ENCODE measurements at regions not wholly inside any gene's neighbourhood (a gene's known extent, or its start where the extent isn't known, plus 50 kb on each side); places are given as distances from the start of the nearest gene placed in this dataset.

DNA sequence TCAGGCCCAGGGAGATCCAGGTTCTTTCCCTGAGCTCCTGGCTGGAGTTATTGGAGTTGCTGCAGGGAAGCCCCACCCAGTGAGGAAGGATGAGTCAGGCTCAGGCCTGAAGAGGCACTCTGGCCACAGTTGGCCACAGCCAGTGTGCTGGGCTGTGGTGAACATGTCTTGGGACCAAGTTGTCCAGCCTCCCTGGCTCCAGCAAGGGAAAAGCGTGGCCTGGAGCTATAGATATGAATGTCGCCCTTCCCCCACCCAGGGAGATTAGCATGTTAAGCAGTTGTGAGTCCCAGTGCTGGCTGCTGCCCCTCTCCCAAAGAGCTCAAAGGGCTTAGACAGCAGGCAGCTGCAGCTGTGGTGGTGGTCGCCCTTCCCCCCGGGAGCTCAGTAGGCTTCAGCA lies 963.2 kb downstream of the ROBO2 start:
- DNase-seq: no peak

DNA sequence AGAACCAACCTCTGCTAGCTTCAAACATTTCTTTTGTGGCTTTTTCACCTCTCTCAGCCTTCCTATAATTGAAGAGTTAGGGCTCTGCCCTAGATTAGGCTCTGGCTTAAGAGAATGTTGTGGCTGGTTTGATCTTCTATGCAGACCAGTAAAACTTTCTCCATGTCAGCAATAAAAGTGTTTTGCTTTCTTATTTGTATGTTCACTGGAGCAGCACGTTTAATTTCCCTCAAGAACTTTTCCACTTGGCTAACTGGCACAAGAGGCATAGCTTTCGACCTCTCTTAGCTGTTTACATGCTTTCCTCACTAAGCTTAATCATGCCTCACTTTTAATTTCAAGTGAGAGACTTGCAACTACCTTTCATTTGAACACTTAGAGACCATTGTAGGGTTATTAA lies 964.7 kb downstream of the ROBO2 start:
- no peak for DNase-seq

DNA sequence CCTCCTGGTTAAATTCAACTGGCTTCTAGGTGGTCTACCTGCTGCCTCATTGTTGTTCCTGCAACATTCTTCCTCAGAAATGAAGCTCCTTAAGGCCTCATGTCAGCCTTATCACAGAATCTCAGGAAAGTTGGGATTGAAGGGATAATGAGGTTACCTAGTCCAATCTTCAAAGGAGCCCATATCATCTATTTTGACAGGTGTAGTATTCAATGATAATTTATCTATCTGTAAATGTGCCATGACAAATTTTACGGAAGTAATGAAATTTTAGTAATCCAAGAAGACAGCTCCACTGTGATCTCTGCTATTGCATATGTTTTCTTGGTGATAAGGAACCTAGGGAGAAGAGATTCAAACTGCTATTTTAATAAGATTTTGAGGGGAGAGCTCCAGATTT lies 973.8 kb downstream of the ROBO2 start:
- no peak for DNase-seq

DNA sequence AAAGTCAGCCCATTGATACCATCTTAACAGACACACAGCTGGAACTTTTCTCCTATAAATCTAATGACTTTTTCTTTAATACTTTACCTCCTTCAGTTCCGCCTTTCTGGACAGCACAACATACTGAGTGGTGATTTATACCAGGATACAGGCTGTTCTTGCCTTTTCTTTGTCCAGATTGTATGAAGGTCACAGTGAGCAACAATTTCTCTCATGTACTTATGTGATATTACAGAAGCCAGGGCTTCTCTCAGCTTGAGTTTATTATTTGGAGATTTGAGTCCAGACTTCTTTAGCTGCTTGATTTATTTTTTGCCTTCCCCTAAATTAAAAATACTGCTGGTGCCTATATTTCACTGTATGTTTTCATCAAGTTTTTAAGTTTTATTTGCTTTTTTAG lies 976.0 kb downstream of the ROBO2 start:
- DNase-seq: no peak

DNA sequence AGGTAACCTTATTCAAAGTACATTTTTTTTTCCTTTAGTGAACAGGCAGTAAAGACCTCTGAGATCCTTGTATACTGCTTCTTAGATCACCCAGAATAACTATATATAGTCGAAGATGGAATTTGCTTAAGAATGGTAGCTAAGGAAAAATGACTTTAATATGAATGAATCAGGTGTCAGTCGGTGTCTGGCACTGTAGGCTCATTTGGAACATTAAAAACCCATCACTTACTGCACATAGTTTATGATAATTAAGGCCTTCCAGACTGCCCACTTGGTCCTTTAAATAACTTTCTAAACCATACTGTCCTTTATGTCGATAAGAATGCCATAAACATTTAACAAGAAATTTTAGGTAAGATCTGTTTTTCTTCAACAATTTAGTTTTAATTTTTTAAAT lies 981.8 kb downstream of the ROBO2 start:
- no peak for DNase-seq

DNA sequence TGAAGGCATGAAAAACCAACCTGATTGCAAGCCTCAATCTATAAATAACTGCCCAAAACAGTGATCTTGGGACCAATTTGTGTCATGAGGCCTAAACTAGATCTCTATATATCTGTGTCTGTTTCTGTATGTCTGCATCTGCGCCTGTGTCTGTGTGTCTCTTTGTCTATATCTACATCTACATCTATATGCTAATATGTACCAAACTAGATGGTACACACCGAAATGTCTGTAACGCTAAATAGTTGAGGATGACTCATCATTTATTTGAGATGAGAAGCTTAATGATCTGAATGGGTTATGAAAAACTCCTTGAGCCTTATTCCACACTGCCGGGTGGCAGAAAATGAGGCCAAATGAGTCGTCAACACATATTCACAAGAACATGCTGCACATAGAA lies 982.3 kb downstream of the ROBO2 start:
- no peak for DNase-seq

DNA sequence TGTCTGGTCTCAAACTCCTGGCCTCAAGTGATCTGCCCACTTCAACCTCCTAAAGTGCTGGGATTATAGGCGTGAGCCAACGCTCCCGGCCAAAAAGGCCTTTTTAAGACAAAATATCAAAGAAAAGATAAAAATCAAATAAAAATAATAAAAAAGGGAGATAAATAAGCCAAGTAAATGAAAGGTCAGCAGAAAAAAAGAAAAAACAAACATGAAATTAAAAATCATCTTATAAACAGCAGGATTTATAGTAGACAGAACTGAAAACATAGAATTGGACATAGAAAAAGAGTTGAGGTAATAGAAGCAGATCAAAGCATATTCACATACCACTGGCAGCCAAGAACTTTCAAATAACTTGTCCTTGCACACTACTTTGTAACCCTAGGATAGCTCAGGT lies 983.4 kb downstream of the ROBO2 start:
- DNase-seq: no peak

DNA sequence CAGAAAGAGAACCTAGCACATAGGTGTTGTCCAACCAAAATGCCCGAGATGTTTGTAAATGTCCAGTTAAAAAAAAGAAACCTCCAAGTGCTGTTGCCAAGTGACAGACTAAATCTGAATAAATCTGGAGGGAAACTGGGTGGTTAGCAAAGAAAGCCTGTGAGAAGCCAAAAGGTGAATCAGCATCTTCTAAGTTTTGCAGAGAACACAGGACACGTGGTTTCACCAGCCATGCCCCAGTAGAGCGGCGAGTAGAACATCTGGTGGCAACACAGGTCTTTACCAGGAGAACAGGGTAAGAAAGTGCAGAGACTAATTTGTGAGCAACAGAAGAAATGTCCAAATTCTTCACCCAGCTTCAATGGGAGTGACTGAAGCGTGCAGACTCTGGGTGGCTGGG lies 986.0 kb downstream of the ROBO2 start:
- no peak for DNase-seq

DNA sequence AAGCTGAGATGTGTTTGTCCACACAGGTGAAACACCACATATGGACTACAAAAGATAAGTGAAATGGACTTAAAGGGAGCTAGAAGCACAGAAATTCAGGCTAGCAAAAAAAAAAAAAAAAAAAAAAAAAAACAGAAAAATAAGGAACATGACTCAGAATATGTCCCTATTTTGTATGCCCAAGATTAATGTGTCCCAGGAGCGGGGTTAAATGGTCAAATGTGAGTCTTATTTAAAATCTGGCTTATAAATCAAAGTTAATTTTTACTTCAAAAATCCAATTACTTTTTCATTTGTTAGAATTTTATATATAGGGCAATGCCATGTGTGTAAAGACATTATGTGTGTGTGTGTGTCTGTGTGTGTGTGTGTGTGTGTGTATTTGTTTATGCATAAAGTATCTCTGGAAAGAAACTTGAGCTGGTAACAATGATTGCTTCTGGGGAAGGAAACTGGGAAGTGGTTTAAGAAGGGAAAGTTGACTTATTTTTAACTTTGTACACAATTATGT lies 986.5 kb downstream of the ROBO2 start:
- DNase-seq: no peak

DNA sequence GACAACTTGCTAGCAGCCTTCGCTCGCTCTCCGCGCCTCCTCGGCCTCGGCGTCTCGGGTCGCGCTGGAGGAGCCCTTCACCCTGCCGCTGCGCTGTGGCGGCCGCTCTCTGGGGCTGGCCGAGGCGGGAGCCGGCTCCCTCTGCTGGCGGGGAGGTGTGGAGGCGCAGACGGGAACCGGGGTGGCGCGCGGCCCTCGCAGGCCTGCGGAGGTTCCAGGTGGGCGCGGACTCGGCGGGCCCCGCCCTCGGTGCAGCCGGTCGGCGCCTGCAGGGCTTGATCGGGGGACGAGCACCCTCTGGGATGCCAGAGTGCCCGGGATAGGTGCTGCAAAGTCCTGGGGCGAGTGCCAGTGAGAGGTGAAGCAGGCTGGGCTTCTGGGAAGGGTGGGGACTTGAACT lies 989.9 kb downstream of the ROBO2 start:
- no peak for DNase-seq

DNA sequence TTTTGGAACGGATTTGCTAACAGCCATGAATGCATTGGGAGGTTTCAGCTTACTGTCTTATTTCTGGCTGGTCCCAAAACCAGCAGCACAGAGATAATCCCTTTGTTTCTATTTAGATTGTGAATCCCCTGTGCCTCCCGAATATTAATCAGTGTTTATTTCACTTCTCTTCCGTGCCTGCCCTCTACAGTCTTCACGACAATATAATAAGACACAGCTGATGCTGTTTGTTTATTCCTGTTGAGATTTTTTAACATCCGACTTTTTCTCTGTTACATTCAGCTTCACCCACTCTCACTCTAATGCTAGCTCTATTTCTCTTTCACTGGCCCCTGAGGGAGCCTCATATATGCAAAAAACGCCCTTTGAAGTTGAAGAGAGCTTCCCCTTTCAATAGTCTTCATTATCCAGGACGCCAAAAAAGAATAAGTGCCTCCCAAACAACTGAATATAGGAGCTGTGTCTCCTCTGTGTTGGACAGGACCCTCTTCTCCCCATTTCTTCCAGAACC lies 995.3 kb downstream of the ROBO2 start:
- DNase-seq: no peak

DNA sequence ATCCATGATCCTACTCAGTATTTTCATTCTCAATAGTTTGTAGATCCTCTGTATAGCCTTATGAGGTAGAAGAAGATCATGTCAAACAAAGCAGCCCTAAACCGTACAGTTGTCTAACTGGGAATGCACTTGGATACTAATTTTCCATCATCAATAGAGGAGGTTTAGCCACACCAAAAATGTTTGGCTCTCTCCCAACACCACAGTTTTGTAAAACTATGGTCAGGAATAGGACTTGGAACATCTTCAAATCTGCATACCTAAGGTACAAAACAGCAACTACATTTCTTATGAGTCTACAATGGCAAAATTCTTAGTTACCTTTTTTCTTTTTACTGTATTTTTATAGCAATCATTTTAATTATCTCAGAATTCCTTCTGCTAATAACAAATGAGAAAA lies 1001.6 kb downstream of the ROBO2 start:
- DNase-seq: no peak

DNA sequence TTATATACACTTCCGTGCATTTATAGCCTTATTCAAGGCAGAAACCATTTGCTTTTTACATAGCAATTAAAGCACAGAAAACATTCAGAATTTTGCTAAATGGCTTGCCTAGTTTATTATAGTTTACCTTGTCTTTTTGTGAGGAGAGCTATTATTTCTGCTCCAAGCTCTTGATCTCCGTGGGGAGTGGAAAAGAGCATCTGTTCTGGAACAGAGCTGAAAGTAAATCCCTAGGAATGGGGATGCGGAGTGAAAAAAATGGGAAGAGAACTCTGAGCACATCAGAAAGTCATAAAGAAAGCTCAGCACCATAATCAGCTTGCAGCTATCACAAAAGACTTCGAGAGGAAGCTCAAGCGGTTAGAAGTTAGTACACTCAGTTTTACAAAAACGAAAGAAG lies 1006.7 kb downstream of the ROBO2 start:
- DNase-seq: no peak

DNA sequence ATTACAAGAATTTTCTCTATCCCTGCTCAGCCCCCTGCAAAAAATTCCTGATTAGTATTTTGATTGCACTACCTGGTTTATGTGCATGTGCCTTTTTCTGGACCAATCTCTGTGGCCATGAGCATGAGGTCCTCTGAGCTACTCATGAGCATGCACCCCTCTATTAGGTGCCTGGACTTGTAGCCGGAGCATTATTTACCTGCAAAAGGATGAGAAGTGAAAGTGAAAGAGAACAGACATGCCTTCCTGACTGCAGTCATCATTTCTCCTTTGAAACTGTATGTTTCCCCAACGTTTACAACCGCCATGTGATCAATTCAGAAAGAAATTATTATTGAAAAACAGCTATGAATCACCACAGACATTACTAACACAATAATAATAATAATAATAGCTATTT lies 1008.8 kb downstream of the ROBO2 start:
- DNase-seq: no peak

DNA sequence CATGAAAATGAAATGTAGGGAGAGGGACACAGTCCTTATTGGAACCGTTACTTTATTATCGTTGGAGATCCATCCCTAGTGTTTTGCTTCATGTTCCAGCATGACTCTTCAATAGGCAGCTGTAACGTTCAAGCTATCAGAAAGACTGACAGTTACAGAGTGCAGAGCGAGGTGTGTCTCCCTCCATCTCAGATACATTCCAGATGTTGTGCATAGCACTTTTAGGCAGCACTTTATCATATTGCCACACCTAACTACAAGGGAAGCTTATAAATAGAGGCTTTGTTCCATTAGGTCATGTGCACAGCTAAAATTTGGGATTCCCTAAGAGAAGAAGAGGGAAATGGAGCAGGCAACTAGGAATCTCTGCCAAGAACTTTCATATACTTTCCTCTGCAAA lies 1009.6 kb downstream of the ROBO2 start:
- DNase-seq: no peak

DNA sequence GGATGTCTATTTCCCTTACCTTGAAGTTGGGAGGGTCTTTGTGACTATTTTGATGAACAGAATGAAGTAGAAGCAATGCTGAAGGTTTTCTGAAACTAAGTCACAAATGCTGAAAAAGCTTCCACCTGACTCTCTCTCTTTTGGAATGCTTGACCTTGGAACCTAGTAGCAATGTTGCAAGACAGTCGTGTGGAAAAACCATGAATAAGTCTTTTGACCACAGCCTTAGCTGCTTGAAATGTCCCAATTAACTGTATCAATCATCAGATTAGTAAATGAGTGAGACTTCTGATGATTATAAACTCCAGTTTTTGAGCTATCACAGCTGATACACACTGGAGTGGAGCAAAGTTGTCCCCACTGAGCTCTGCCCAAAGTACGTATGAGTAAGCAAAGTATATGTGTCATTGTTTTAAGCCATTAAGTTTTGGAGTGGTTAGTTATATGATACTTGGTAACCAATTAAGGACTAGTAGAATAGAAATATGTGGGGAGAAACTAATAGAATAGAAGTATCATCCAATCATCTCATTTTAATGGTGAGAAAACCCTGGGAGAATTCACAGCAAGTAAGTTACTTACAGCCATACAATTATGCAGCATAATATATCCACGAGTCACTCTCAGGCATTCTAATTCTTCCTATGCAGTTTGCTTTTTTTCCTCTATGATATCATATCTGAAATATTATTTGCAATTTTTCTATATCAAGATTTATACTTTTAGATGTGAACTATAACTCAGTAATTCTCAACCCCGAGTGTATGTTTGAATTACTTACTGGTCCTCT lies 1010.6 kb downstream of the ROBO2 start:
- DNase-seq: no peak

DNA sequence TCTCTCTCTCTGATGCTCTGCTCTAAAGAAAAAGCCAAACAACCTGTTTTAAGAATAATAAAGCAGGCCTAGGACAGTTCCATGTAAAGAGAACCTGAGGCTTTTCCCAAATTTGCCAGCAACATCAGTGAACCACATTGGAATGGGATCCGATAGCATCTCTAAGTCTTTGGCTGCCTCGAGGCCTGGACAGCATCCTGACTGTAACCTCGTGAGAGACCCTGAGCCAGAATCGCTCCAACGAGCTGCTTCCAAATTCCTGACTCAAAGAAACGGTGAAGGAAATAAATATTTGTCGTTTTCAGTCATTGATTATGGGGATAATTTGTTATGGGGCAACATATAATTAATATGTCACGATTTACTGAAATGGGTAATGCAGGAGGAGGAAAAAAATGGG lies 1012.8 kb downstream of the ROBO2 start:
- no peak for DNase-seq

DNA sequence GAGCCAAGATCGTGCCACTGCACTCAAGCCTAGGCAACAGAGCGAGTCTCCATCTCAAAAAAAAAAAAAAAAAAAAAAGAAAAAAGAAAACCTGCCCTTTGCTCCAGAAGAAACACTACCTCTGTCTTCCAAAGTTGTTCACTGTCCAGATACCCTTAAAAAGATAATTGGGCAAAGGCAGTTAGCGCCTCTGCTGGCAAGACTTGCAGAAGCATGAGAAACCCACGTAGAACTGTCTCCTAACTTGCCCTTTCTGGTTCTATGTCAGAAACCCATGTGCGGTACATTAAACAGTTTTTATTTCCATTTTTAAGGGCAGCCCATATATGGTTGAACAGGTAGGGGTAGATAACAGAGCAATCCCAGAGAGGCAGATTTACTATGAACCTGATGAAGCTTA lies 1026.4 kb downstream of the ROBO2 start:
- no peak for DNase-seq

DNA sequence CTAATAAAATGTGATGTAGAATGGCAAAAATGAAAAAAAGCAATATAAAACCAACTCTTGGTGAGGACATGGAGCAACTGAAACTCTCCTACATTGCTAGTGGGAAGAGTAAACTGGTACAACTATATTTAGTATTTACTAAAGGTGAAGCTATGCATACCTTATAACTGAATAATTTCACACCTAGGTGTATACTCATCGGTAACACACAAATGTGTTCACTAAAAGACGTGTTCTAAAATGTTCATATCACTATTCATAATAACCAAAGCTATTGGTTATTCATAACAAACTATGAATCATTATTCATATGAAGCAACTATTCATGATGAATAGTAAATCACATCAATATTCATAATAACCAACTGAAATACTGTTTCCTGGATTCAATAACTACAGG lies 1030.3 kb downstream of the ROBO2 start:
- DNase-seq: no peak

DNA sequence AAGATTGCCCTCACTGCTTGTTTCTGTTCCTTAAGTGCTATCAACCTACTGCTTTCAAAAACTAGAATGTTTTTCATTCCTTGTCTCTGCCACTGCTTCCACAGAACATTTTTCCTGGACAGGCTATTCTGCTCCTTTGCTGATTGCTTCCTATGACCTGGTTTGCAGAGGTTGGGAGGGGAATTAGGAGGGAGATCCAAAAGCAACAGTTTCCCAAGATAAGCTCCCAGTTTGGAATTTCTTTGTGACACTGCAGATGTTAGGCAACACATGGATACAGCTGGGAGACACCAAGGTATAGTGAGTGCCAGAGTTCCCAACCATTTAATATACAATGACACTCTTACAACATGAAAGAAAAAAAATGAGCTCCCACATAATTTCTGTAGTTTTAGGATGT lies 1036.5 kb downstream of the ROBO2 start:
- no peak for DNase-seq

DNA sequence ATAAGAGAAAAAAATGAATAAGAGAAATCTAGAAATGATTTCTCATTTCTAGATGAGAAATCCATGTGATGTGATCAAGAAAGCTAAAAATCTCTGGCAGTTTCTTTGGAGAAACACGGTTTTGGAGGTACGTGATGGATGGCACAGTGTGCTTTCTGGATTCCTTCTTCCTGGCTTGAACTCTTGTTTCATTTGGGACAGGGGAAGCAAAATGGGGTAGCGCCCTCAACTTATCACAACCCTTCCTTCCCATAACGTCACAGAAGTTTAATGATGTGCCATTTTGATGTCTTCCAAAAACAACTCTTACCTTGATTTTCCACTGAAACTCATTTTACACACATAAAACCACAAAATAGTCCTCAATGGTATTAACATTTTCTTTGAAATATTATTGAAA lies 1037.3 kb downstream of the ROBO2 start:
- DNase-seq: no peak

DNA sequence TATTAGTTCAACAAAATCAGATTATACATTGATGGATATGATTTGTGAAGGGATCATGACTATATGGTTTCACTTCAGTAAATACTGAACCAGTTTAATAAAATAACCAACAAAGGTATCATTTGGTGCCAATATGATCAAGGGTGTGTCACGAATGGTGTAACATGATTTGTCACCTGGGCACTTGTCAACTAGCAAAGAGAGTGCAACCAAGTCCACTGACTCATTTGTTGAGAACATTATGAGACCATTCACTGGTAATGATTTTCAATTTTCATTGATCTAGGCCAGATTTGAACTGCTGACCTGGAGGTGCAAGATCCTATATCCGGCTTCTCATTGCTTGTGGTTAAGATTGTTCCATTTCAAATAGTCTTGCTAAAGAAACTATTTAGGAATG lies 1037.9 kb downstream of the ROBO2 start:
- no peak for DNase-seq

DNA sequence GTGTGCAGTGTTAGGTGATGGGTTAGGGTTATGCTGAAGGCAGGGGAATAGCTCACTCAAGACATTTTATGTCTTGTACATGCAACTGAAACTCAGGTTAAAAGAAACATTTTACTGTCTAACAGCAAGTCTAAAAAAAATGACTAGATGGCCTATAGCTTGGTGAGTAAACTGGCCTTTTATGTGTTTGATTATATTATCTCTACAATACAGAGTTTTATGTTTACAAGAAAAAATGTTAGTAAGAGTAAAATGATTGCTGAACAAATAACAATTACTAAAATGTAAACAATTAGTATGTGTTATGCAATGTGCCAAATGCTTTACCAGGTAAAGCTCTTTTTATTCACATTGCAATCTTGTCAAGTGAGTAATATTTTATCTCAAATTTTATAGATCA lies 1039.6 kb downstream of the ROBO2 start:
- DNase-seq: no peak

DNA sequence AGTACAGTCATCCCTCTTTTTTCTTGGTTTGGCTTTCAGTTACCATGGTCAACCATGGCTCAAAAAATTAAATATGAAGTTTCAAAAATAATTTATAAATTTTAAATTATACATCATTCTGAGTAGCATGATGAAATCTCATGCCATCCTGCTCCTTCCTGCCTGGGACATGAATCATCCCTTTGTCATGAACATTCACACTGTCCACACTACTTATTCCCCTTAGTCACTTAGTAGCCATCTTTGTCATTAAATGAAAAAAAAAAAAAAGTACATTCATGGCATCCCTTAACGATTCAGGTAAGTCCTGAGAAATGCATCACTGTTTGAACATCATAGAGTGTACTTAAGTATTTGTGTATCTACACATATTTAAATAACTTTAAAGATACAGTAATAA lies 1046.3 kb downstream of the ROBO2 start:
- no peak for DNase-seq

DNA sequence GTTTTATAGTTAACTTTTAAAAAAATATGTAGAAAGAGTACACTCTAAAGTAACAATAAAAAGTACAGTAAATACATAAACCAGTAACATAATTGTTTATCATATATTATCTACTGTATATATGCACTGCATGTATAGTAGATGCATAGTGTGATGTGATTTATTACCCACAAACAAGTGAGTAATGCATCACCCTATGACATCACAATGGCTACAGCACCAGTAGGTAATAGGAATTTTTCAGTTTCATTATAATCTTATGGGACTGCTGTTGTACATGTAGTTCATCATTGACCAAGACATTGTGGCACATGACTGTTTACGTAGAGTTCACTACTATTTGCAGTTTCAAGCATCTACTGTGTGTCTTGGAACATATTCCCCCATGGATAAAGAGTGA lies 1047.2 kb downstream of the ROBO2 start:
- no peak for DNase-seq

Data from NCI-H1105 (cell line).